ENCODE measurements at regions not wholly inside any gene's neighbourhood (a gene's known extent, or its start where the extent isn't known, plus 50 kb on each side); places are given as distances from the start of the nearest gene placed in this dataset.

DNA sequence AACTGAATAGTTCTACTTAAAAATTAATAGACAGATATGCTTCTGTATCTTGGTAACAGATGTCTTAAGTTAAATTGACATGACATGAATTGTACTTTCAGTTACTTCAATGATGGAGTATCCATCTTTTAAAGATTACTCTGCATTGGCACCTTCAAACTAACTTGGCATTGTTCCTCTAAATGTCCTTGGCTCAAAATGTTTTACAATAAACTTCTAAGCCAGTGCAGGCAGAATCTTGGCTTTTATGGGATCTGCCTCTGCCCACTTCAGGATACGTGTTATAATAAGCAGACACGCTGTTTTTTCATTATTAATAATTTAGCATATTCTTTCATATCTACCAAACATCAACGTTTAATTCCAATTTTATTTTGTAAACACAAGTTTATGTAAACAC lies 873.4 kb upstream of the ADAMTS5 start (continued):
- TF ChIP-seq STAT1 (IDR thresholded peaks at IDR 0.05; ENCODE audit: unreplicated experiment) = no peak
- no peak for TF ChIP-seq EZH2 (IDR thresholded peaks at IDR 0.05; ENCODE audit: low read depth, unreplicated experiment)
- TF ChIP-seq ZNF331 (CRISPR knock-in tag; IDR thresholded peaks at IDR 0.05; ENCODE audit: low read depth) = no peak
- TF ChIP-seq JUNB (IDR thresholded peaks at IDR 0.05; ENCODE audit: unreplicated experiment) = no peak

DNA sequence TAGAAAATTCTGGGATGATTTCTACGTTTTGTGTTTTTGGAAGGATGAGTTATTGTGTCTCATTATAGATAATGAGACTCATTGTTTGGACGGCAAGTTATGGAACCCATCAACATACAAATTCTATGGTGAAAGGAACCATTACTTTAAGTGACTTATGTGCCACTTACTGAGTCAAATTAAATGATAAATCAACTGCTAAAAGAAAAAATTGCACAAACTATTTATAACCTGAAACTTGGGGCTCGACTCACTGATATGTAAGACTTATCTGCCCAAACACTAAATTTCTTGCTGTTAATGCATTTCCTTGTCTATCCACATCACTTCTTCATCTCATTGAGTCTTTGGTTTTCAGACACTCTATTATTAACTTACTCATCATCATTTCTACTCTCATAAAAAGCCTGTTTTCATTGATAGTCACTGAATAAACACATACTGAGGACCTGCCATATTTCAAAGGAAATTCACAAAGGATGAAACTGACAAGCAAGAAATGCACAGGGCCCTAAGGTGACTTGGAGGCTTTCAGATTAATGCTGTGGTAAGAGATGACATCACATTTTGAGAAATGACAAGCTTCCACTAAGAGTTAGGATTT lies 872.7 kb upstream of the ADAMTS5 start:
- no peaks in the 10 kb centered on the region for H3K9me2 ChIP-seq (ENCODE audit: insufficient read depth)
- no peak overlapping the region for H3K4me2 ChIP-seq
- ATAC-seq (no peak), DNase-seq (ENCODE audit: low spot score) (no peak)
- no peaks in the 10 kb centered on the region; the same call in 1 of the 2 replicates for H3K36me3 ChIP-seq (ENCODE audit: insufficient read depth)
- no peaks in the 10 kb centered on the region for H3F3A ChIP-seq (replicated peaks; ENCODE audit: low read depth)
- H3K36me3 Mint-ChIP-seq (ENCODE audit: low read depth) = peaks cover 3% of the 10 kb centered on the region; the same call in 2 of the 3 replicates
- no peaks in the 10 kb centered on the region for H3K4me1 ChIP-seq (ENCODE audit: insufficient read depth)
- no peak overlapping the region for H3K4me3 Mint-ChIP-seq
- no peak overlapping the region for H3K4me3 ChIP-seq
- no peaks in the 10 kb centered on the region for H3K27me3 ChIP-seq (ENCODE audit: insufficient read depth)
- no peaks in the 10 kb centered on the region for H3K79me2 ChIP-seq (replicated peaks; ENCODE audit: insufficient read depth)
- no peaks in the 10 kb centered on the region for H4K20me1 ChIP-seq (replicated peaks; ENCODE audit: insufficient read depth)
- H3K27me3 Mint-ChIP-seq (ENCODE audit: insufficient read depth, low read depth, poor library complexity) = no peaks in the 10 kb centered on the region
- H3K4me1 Mint-ChIP-seq = no peaks in the 10 kb centered on the region
- no peak overlapping the region for H2AFZ ChIP-seq
- no peak overlapping the region for H3K27ac Mint-ChIP-seq
- H3K9me3 Mint-ChIP-seq = peaks cover 3% of the 10 kb centered on the region; the same call in 2 of the 3 replicates
- H3K27ac ChIP-seq (ENCODE audit: low read depth) = no peak overlapping the region
- TF ChIP-seq NANOG (IDR thresholded peaks at IDR 0.05; ENCODE audit: borderline replicate concordance) = no peak
- TF ChIP-seq CREB1 (CRISPR knock-in tag; IDR thresholded peaks at IDR 0.05; ENCODE audit: low read depth) = no peak
- no peak for TF ChIP-seq EZH2phosphoT487 (IDR thresholded peaks at IDR 0.05; ENCODE audit: unreplicated experiment)
- no peak for TF ChIP-seq POLR2AphosphoS5 (IDR thresholded peaks at IDR 0.05; ENCODE audit: low read depth)
- no peak for TF ChIP-seq EZH2 (IDR thresholded peaks at IDR 0.05; ENCODE audit: low read depth, unreplicated experiment)
- TF ChIP-seq STAT1 (IDR thresholded peaks at IDR 0.05; ENCODE audit: unreplicated experiment) = no peak
- TF ChIP-seq, protein P1, sequence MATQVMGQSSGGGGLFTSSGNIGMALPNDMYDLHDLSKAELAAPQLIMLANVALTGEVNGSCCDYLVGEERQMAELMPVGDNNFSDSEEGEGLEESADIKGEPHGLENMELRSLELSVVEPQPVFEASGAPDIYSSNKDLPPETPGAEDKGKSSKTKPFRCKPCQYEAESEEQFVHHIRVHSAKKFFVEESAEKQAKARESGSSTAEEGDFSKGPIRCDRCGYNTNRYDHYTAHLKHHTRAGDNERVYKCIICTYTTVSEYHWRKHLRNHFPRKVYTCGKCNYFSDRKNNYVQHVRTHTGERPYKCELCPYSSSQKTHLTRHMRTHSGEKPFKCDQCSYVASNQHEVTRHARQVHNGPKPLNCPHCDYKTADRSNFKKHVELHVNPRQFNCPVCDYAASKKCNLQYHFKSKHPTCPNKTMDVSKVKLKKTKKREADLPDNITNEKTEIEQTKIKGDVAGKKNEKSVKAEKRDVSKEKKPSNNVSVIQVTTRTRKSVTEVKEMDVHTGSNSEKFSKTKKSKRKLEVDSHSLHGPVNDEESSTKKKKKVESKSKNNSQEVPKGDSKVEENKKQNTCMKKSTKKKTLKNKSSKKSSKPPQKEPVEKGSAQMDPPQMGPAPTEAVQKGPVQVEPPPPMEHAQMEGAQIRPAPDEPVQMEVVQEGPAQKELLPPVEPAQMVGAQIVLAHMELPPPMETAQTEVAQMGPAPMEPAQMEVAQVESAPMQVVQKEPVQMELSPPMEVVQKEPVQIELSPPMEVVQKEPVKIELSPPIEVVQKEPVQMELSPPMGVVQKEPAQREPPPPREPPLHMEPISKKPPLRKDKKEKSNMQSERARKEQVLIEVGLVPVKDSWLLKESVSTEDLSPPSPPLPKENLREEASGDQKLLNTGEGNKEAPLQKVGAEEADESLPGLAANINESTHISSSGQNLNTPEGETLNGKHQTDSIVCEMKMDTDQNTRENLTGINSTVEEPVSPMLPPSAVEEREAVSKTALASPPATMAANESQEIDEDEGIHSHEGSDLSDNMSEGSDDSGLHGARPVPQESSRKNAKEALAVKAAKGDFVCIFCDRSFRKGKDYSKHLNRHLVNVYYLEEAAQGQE (IDR thresholded peaks at IDR 0.05; ENCODE audit: unreplicated experiment) = no peak
- no peak for TF ChIP-seq ZNF114 (CRISPR knock-in tag; IDR thresholded peaks at IDR 0.05)
- TF ChIP-seq, protein P2, sequence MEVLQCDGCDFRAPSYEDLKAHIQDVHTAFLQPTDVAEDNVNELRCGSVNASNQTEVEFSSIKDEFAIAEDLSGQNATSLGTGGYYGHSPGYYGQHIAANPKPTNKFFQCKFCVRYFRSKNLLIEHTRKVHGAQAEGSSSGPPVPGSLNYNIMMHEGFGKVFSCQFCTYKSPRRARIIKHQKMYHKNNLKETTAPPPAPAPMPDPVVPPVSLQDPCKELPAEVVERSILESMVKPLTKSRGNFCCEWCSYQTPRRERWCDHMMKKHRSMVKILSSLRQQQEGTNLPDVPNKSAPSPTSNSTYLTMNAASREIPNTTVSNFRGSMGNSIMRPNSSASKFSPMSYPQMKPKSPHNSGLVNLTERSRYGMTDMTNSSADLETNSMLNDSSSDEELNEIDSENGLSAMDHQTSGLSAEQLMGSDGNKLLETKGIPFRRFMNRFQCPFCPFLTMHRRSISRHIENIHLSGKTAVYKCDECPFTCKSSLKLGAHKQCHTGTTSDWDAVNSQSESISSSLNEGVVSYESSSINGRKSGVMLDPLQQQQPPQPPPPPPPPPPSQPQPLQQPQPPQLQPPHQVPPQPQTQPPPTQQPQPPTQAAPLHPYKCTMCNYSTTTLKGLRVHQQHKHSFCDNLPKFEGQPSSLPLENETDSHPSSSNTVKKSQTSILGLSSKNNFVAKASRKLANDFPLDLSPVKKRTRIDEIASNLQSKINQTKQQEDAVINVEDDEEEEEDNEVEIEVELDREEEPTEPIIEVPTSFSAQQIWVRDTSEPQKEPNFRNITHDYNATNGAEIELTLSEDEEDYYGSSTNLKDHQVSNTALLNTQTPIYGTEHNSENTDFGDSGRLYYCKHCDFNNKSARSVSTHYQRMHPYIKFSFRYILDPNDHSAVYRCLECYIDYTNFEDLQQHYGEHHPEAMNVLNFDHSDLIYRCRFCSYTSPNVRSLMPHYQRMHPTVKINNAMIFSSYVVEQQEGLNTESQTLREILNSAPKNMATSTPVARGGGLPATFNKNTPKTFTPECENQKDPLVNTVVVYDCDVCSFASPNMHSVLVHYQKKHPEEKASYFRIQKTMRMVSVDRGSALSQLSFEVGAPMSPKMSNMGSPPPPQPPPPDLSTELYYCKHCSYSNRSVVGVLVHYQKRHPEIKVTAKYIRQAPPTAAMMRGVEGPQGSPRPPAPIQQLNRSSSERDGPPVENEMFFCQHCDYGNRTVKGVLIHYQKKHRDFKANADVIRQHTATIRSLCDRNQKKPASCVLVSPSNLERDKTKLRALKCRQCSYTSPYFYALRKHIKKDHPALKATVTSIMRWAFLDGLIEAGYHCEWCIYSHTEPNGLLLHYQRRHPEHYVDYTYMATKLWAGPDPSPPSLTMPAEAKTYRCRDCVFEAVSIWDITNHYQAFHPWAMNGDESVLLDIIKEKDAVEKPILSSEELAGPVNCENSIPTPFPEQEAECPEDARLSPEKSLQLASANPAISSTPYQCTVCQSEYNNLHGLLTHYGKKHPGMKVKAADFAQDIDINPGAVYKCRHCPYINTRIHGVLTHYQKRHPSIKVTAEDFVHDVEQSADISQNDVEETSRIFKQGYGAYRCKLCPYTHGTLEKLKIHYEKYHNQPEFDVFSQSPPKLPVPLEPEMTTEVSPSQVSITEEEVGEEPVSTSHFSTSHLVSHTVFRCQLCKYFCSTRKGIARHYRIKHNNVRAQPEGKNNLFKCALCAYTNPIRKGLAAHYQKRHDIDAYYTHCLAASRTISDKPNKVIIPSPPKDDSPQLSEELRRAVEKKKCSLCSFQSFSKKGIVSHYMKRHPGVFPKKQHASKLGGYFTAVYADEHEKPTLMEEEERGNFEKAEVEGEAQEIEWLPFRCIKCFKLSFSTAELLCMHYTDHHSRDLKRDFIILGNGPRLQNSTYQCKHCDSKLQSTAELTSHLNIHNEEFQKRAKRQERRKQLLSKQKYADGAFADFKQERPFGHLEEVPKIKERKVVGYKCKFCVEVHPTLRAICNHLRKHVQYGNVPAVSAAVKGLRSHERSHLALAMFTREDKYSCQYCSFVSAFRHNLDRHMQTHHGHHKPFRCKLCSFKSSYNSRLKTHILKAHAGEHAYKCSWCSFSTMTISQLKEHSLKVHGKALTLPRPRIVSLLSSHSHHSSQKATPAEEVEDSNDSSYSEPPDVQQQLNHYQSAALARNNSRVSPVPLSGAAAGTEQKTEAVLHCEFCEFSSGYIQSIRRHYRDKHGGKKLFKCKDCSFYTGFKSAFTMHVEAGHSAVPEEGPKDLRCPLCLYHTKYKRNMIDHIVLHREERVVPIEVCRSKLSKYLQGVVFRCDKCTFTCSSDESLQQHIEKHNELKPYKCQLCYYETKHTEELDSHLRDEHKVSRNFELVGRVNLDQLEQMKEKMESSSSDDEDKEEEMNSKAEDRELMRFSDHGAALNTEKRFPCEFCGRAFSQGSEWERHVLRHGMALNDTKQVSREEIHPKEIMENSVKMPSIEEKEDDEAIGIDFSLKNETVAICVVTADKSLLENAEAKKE (CRISPR knock-in tag; IDR thresholded peaks at IDR 0.05) = no peak
- no peak for TF ChIP-seq ZNF331 (CRISPR knock-in tag; IDR thresholded peaks at IDR 0.05; ENCODE audit: low read depth)
- TF ChIP-seq, protein P3, sequence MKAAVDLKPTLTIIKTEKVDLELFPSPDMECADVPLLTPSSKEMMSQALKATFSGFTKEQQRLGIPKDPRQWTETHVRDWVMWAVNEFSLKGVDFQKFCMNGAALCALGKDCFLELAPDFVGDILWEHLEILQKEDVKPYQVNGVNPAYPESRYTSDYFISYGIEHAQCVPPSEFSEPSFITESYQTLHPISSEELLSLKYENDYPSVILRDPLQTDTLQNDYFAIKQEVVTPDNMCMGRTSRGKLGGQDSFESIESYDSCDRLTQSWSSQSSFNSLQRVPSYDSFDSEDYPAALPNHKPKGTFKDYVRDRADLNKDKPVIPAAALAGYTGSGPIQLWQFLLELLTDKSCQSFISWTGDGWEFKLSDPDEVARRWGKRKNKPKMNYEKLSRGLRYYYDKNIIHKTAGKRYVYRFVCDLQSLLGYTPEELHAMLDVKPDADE (IDR thresholded peaks at IDR 0.05) = no peak
- TF ChIP-seq, protein P4, sequence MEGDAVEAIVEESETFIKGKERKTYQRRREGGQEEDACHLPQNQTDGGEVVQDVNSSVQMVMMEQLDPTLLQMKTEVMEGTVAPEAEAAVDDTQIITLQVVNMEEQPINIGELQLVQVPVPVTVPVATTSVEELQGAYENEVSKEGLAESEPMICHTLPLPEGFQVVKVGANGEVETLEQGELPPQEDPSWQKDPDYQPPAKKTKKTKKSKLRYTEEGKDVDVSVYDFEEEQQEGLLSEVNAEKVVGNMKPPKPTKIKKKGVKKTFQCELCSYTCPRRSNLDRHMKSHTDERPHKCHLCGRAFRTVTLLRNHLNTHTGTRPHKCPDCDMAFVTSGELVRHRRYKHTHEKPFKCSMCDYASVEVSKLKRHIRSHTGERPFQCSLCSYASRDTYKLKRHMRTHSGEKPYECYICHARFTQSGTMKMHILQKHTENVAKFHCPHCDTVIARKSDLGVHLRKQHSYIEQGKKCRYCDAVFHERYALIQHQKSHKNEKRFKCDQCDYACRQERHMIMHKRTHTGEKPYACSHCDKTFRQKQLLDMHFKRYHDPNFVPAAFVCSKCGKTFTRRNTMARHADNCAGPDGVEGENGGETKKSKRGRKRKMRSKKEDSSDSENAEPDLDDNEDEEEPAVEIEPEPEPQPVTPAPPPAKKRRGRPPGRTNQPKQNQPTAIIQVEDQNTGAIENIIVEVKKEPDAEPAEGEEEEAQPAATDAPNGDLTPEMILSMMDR (conservative IDR thresholded peaks at IDR 0.05; ENCODE audit: low read depth in 2 of 2) = no peak

All from GM23338 (cell line).